Right lobe of liver (tissue), 6 donors: ENCODE measurements at regions not wholly inside any gene's neighbourhood (a gene's known extent, or its start where the extent isn't known, plus 50 kb on each side); places are given as distances from the start of the nearest gene placed in this dataset.

Experiments
- ATAC-seq, 4 donors: fragments of 200-7000 bp; cut with Tn5 transposase; one replicate each; pipeline ENCODE4 v1.9.1; 2020; ENCODE audit warnings: mild to moderate bottlenecking in 4 of 4, moderate library complexity in 4 of 4
- DNase-seq, 3 donors: peaks; one replicate each; pipeline ENCODE4 v3.0.0-alpha.2; 2020
- H3K27ac ChIP-seq, 3 donors: fragments of 200-600 bp; one replicate each; pipeline ENCODE4 v1.8.0; 2022
- H3K27me3 ChIP-seq, 2 donors: fragments of 200-600 bp; one replicate each; pipeline ENCODE4 v1.8.0; 2022
- H3K36me3 ChIP-seq, 4 donors: fragments of 200-600 bp; sonication (generic) in 1 of 4; one replicate each; pipeline versions ENCODE4 v1.5.1 to v1.8.0; 2017 to 2022; ENCODE audit warnings: control low read depth in 1 of 4
- H3K4me1 ChIP-seq, 4 donors: fragments of 200-600 bp; sonication (generic) in 1 of 4; one replicate each; pipeline versions ENCODE4 v1.5.1 to v1.8.0; 2017 to 2022; ENCODE audit warnings: control low read depth in 1 of 4
- H3K4me3 ChIP-seq, 3 donors: fragments of 200-600 bp; one replicate each; pipeline ENCODE4 v1.8.0; 2022
- H3K9me3 ChIP-seq, 4 donors: fragments of 200-600 bp; sonication (generic) in 1 of 4; one replicate each; pipeline versions ENCODE4 v1.5.1 to v1.8.0; 2017 to 2022; ENCODE audit warnings: control low read depth in 1 of 4
- POLR2A ChIP-seq: fragments of 450-650 bp; IDR thresholded peaks from one replicate; pipeline ENCODE4 v1.6.1; 2017; ENCODE audit warnings: antibody characterized with exemption, mild to moderate bottlenecking
- WGBS: methylation state at CpG from one replicate; pipeline ENCODE4 v1.1.6; 2018; ENCODE audit warnings: low coverage, low lambda C conversion rate; ENCODE audit not compliant: insufficient coverage; ENCODE audit errors: missing lambda C conversion rate; 5-methylcytosine and 5-hydroxymethylcytosine counted together
- intact Hi-C, 2 donors: fragments of 100-400 bp; cut with DNase I; formaldehyde crosslinking; loops; one replicate each; pipeline versions ENCODE4 v1.11.2 to v1.14.1; 2022
- TF ChIP-seq, protein P1 (sequence below), 4 donors: fragments of 200-600 bp in 3 of 4; fragments of 450-650 bp in 1 of 4; IDR thresholded peaks; one replicate each; pipeline versions ENCODE4 v1.5.1 to v1.8.0; 2016 to 2022; ENCODE audit warnings: antibody characterized with exemption in 4 of 4, mild to moderate bottlenecking in 2 of 4
- donor health status: DM: no; HTN: yes; CAD: no.
- donor health status: DM: no; HTN: no; CAD: no.
- donor health status: DM: no; HTN: no; CAD: no.
- donor health status: DM: no; HTN: yes; CAD: no.
- donor health status: DM: no; HTN: yes; CAD: no.

DNA sequence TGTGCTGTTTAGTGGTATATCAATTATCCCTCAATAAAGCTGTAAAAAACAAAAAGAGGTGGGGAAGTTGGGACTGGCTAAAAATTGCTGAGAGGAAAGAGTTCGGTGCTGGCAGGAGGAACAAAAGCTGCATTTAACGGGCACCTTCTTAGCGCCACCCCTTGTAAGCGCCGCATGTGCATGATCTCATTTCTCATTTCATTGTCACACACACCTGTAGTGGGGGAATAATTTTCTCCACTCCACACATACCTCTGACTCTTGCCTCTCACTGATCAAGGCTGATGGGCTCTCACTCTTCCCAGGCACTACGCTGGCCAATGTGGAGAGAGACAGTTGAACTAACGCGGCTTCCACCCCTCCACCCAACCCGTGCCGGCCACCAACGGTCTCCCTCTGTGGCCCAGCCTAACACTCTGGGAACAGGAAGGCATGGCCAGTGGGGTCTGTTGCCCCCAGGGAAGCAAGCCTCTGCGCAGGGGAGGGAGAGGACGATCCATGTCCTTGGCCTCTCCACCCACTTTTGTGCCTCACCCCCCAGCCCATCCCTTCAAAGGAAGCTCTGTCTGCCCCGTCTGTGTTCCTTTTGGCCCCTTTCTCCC lies 186.7 kb upstream of the SYT13 start:
- TF ChIP-seq, protein P1, sequence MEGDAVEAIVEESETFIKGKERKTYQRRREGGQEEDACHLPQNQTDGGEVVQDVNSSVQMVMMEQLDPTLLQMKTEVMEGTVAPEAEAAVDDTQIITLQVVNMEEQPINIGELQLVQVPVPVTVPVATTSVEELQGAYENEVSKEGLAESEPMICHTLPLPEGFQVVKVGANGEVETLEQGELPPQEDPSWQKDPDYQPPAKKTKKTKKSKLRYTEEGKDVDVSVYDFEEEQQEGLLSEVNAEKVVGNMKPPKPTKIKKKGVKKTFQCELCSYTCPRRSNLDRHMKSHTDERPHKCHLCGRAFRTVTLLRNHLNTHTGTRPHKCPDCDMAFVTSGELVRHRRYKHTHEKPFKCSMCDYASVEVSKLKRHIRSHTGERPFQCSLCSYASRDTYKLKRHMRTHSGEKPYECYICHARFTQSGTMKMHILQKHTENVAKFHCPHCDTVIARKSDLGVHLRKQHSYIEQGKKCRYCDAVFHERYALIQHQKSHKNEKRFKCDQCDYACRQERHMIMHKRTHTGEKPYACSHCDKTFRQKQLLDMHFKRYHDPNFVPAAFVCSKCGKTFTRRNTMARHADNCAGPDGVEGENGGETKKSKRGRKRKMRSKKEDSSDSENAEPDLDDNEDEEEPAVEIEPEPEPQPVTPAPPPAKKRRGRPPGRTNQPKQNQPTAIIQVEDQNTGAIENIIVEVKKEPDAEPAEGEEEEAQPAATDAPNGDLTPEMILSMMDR (IDR thresholded peaks at IDR 0.05): no peak
- TF ChIP-seq POLR2A: no peak
- intact Hi-C loops: no loop called here
- no peaks in the 10 kb centered on the region for H3K36me3 ChIP-seq
- no peak overlapping the region for H3K27ac ChIP-seq
- no peak for DNase-seq
- no peaks in the 10 kb centered on the region for H3K9me3 ChIP-seq
- no peaks in the 10 kb centered on the region for H3K27me3 ChIP-seq
- WGBS: 75% methylated on average over 8 of the region's 14 CpGs
- H3K4me3 ChIP-seq: no peak overlapping the region
- no peaks in the 10 kb centered on the region for H3K4me1 ChIP-seq
- ATAC-seq: no peak

DNA sequence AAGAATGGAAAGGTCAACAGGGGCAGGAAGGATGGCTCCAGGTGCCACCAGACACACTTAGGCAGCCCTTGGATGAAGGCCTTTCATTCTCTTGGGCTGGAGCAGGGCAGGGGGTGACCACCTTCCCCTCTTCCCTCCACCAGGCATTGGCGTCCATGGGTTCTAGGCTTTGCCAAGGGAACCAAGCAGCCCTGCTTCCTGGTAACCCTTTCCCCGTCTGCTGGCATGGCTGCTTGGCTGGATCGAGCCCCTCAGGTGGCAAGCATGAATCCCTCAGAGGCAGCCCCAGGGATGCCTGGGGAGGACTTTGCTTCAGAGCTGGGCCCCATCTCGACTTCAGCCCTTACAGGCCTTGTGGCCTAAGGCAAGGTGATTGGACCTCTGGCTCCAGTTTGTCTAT lies 185.1 kb upstream of the SYT13 start:
- H3K27me3 ChIP-seq: no peaks in the 10 kb centered on the region
- intact Hi-C loops: no loop called here
- TF ChIP-seq POLR2A: no peak

DNA sequence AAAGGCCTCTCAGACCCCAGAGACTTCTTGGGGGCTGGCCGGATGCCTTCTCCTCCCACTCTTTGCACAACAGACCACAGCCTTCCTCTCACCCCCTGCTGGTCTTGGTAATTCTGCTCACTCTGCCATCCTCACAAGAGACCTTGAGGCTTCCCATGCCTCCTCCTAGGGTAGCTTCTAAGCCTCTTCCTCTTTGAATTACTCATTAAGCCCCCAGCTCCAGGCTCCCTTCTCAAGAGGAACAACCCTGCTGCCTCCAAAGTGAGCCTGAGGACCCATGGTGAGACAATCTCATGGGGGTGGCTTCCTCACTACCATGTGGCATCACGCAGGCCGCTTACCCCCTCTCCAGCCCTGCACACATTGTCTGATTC lies 184.6 kb upstream of the SYT13 start:
- H3K4me3 ChIP-seq: no peak overlapping the region
- 100% methylated on average over 2 of the region's 3 CpGs for WGBS
- H3K9me3 ChIP-seq: no peaks in the 10 kb centered on the region
- ATAC-seq: no peak
- no peak for DNase-seq
- H3K27ac ChIP-seq: no peak overlapping the region
- H3K27me3 ChIP-seq: no peaks in the 10 kb centered on the region
- H3K4me1 ChIP-seq: no peaks in the 10 kb centered on the region
- TF ChIP-seq, protein P1 (IDR thresholded peaks at IDR 0.05): no peak
- TF ChIP-seq POLR2A: no peak
- H3K36me3 ChIP-seq: no peaks in the 10 kb centered on the region
- intact Hi-C loops: no loop called here

More for the DNA sequence above, 185.1 kb upstream of the SYT13 start:
- no peak overlapping the region for H3K27ac ChIP-seq
- H3K4me3 ChIP-seq: no peak overlapping the region
- ATAC-seq (no peak), DNase-seq (no peak)
- H3K4me1 ChIP-seq: no peaks in the 10 kb centered on the region
- H3K9me3 ChIP-seq: no peaks in the 10 kb centered on the region
- 80% methylated on average over 1 of the region's 4 CpGs for WGBS
- H3K36me3 ChIP-seq: no peaks in the 10 kb centered on the region

GRCh38 chr11:45470151-45470793 lies 184.1 kb upstream of the SYT13 start:
- Histone ChIP-seq H3K9me3 (no peaks in the 10 kb centered on the region), H3K4me3 (no peak overlapping the region), H3K27ac (no peak overlapping the region), H3K27me3 (no peaks in the 10 kb centered on the region), H3K4me1 (no peaks in the 10 kb centered on the region), H3K36me3 (no peaks in the 10 kb centered on the region)
- WGBS: 38% methylated on average over 7 of the region's 8 CpGs
- DNase-seq (peak in 1 of 3 donors; percentile 55), ATAC-seq (peak; percentile 11 to 67 (median 26))
- no peak for TF ChIP-seq POLR2A
- TF ChIP-seq, protein P1 (IDR thresholded peaks at IDR 0.05): no peak
- intact Hi-C loops: no loop called here

DNA sequence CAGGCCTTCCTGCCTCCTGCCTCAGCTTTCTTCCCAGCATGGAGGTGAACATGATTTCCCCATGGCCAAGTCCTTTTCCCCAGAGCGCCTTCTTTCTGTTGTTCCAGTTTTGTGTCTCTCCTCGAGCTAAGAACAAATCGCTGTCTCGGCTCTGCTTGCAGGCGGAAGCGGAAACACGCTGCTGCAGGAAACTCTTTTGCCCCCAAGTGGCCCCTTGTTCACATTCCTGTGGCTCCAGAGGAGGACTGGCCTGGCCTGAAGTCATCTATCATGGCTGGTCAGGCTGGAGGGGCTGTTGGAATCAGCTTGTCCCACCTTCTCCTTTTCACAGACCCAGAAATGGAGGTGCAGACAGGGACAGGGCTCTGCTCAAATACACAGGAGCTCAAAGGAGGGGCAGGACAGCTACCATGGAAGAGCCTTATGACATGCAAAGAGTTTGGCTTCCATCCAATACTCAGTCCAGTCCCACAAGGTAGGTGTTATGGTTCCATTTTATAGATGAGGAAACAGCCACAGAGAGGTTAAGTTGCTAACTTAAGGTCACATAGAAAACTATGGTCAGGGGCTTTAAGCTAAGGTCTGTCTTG lies 182.2 kb upstream of the SYT13 start:
- Histone ChIP-seq H3K9me3 (no peaks in the 10 kb centered on the region), H3K36me3 (no peaks in the 10 kb centered on the region), H3K4me1 (no peaks in the 10 kb centered on the region), H3K27ac (no peak overlapping the region), H3K27me3 (no peaks in the 10 kb centered on the region), H3K4me3 (no peak overlapping the region)
- TF ChIP-seq, protein P1 (IDR thresholded peaks at IDR 0.05): no peak
- no peak for TF ChIP-seq POLR2A
- intact Hi-C loops: no loop called here
- ATAC-seq (no peak), DNase-seq (peak in 1 of 3 donors; percentile 37)
- 67% methylated on average over 6 of the region's 7 CpGs for WGBS
